MM.1S (cell line): ENCODE measurements at regions not wholly inside any gene's neighbourhood (a gene's known extent, or its start where the extent isn't known, plus 50 kb on each side); places are given as distances from the start of the nearest gene placed in this dataset.

Experiments used
- DNase-seq: peaks from one replicate; pipeline ENCODE4 v3.0.0-alpha.2; 2015
- H2AFZ ChIP-seq: fragments of 300-600 bp; sonication (generic); 2 replicates; pipeline ENCODE4 v1.6.0; 2016; ENCODE audit warnings: antibody characterized with exemption, low read length
- H3F3A ChIP-seq: fragments of 300-600 bp; sonication (generic); 2 replicates; pipeline ENCODE4 v1.6.1; 2016; ENCODE audit warnings: mild to moderate bottlenecking, antibody characterized with exemption, low read length, moderate library complexity, mixed read lengths; ENCODE audit not compliant: insufficient read depth
- H3K27ac ChIP-seq: fragments of 300-600 bp; sonication (generic); 2 replicates; pipeline ENCODE4 v1.5.1; 2016; ENCODE audit warnings: mild to moderate bottlenecking, low read length
- H3K27me3 ChIP-seq: fragments of 300-600 bp; sonication (generic); replicated peaks from 2 replicates; pipeline ENCODE4 v1.6.0; 2016; ENCODE audit warnings: low read length; ENCODE audit not compliant: insufficient read depth
- H3K36me3 ChIP-seq: fragments of 300-600 bp; sonication (generic); replicated peaks from 2 replicates; pipeline ENCODE4 v1.6.1; 2016; ENCODE audit warnings: mild to moderate bottlenecking, low read length, mixed read lengths; ENCODE audit not compliant: insufficient read depth
- H3K4me1 ChIP-seq: fragments of 300-600 bp; sonication (generic); 2 replicates; pipeline ENCODE4 v1.6.1; 2016; ENCODE audit warnings: low read length, mixed read lengths
- H3K4me2 ChIP-seq: fragments of 300-600 bp; sonication (generic); 2 replicates; pipeline ENCODE4 v1.6.0; 2016; ENCODE audit warnings: low read depth, low read length
- H3K4me3 ChIP-seq: fragments of 300-600 bp; sonication (generic); 2 replicates; pipeline ENCODE4 v1.5.1; 2016; ENCODE audit warnings: low read length, mixed read lengths
- H3K79me2 ChIP-seq: fragments of 300-600 bp; sonication (generic); 2 replicates; pipeline ENCODE4 v1.6.1; 2016; ENCODE audit warnings: mixed run types, low read length, mixed read lengths
- H3K9ac ChIP-seq: fragments of 300-600 bp; sonication (generic); 2 replicates; pipeline ENCODE4 v1.6.1; 2016; ENCODE audit warnings: low read length, mixed read lengths
- H3K9me2 ChIP-seq: fragments of 300-600 bp; sonication (generic); replicated peaks from 2 replicates; pipeline ENCODE4 v1.6.1; 2016; ENCODE audit warnings: mild to moderate bottlenecking, low read length, mixed read lengths; ENCODE audit not compliant: insufficient read depth
- H3K9me3 ChIP-seq: fragments of 300-600 bp; sonication (generic); replicated peaks from 2 replicates; pipeline ENCODE4 v1.6.1; 2016; ENCODE audit warnings: mild to moderate bottlenecking, low read length, mixed read lengths; ENCODE audit not compliant: insufficient read depth
- H4K20me1 ChIP-seq: fragments of 300-600 bp; sonication (generic); 2 replicates; pipeline ENCODE4 v1.6.1; 2016; ENCODE audit warnings: mild to moderate bottlenecking, low read length, moderate library complexity, mixed read lengths; ENCODE audit not compliant: insufficient read depth
- EZH2 ChIP-seq: fragments of 300-600 bp; sonication (generic); optimal IDR thresholded peaks from 2 replicates; pipeline ENCODE3; 2017; ENCODE audit warnings: low read depth, mild to moderate bottlenecking, antibody characterized with exemption, low read length, mixed read lengths
- EZH2phosphoT487 ChIP-seq: fragments of 300-600 bp; sonication (generic); IDR thresholded peaks from 2 replicates; pipeline ENCODE4 v1.6.1; 2018; ENCODE audit warnings: antibody characterized with exemption, low read length
- TF ChIP-seq, protein P1 (sequence below): fragments of 300-600 bp; sonication (generic); IDR thresholded peaks from 2 replicates; pipeline ENCODE4 v1.5.1; 2016; ENCODE audit warnings: antibody characterized with exemption, low read length, mixed read lengths

DNA sequence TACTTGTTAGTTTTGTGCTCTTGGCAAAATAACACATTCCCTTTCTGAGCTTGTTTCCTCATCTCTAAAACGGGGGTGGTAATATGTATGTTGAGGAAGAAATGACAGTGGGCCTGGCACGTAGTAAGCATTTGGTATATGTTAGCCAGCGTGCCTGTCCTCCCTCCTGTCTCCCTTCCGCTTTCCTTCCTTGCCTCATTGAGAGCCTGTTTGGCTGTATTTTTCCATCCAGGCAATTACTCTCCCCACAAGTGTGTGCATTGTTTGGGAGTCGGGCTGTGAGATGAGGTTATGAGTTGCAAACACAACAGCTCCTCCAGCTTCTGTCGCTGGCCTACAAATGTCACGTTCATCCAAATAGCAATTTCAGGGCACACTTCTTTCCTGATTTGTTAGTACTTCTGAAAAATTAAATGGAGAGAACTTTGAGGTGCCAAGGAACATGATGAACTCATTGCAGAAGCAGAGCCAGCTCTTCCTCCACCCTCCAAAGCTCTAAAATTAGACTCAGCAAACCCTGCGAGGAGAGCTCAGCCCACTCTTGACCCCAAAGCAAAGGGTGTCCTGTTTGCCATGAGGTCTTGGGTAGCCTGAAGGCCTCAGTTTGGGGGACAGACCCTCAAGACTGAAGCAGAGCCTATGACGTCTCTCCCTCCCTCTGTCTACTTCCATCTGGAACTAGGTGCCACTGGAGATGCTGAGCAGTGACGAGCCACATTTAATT, 50.7 kb upstream of the TOX2 start:
- Histone ChIP-seq H3K4me2 (no peak overlapping the region), H3K36me3 (no peaks in the 10 kb centered on the region), H3K27ac (no peak overlapping the region), H2AFZ (no peak overlapping the region), H3K27me3 (no peaks in the 10 kb centered on the region), H4K20me1 (no peaks in the 10 kb centered on the region), H3K4me3 (no peak overlapping the region), H3K9me3 (no peaks in the 10 kb centered on the region), H3K4me1 (peaks cover 8% of the 10 kb centered on the region), H3F3A (no peaks in the 10 kb centered on the region), H3K79me2 (no peaks in the 10 kb centered on the region), H3K9ac (no peak overlapping the region), H3K9me2 (no peaks in the 10 kb centered on the region)
- no peak for DNase-seq
- TF ChIP-seq, protein P1, sequence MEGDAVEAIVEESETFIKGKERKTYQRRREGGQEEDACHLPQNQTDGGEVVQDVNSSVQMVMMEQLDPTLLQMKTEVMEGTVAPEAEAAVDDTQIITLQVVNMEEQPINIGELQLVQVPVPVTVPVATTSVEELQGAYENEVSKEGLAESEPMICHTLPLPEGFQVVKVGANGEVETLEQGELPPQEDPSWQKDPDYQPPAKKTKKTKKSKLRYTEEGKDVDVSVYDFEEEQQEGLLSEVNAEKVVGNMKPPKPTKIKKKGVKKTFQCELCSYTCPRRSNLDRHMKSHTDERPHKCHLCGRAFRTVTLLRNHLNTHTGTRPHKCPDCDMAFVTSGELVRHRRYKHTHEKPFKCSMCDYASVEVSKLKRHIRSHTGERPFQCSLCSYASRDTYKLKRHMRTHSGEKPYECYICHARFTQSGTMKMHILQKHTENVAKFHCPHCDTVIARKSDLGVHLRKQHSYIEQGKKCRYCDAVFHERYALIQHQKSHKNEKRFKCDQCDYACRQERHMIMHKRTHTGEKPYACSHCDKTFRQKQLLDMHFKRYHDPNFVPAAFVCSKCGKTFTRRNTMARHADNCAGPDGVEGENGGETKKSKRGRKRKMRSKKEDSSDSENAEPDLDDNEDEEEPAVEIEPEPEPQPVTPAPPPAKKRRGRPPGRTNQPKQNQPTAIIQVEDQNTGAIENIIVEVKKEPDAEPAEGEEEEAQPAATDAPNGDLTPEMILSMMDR = no peak
- TF ChIP-seq EZH2 (no peak), EZH2phosphoT487 (no peak)

DNA sequence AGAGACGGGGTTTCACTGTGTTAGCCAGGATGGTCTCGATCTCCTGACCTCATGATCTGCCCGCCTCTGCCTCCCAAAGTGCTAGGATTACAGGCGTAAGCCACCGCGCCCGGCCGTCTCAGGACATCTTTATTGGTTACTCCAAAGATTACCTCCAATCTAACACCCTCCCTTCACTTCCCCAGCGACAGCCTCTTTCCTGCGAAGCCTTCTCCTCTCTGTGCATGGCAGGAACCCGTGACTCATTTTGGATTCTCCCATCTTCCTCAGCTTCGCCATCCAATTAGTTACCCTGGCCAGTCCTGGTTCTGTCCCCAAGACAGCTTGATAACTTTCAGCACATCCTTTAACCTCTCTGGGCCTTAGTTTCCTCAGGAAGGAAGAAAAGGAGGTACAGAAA, 51.3 kb upstream of the TOX2 start:
- Histone ChIP-seq H3K27me3 (no peaks in the 10 kb centered on the region), H3F3A (no peaks in the 10 kb centered on the region), H4K20me1 (no peaks in the 10 kb centered on the region), H3K4me2 (no peak overlapping the region), H3K4me1 (peaks cover 2% of the 10 kb centered on the region; the same call in 1 of the 2 replicates), H3K9me2 (no peaks in the 10 kb centered on the region), H3K9ac (no peak overlapping the region), H3K4me3 (no peak overlapping the region), H3K79me2 (no peaks in the 10 kb centered on the region), H3K27ac (no peak overlapping the region), H3K36me3 (no peaks in the 10 kb centered on the region), H2AFZ (no peak overlapping the region), H3K9me3 (no peaks in the 10 kb centered on the region)
- no peak for DNase-seq
- TF ChIP-seq EZH2 (no peak), EZH2phosphoT487 (no peak)
- TF ChIP-seq, protein P1 = no peak

DNA sequence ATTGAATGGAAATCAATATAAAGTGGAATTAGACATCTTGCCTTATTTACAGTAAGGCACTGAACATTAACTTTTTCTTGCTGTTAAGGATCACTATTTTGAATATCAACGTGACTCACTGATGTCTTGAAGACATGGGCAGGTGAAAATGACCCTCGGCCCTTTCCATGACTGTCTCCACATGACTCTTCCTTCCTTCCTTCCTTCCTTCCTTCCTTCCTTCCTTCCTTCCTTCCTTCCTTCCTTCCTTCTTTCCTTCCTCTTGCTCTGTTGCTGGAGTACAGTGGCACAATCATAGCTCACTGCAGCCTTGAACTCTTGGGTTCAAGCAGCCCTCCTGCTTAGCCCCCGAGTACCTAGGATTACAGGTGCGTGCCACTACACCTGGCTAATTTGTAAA, 52.2 kb upstream of the TOX2 start:
- H3K9me2 ChIP-seq = no peaks in the 10 kb centered on the region
- H3K27ac ChIP-seq = no peak overlapping the region
- no peak overlapping the region for H3K9ac ChIP-seq
- H3K36me3 ChIP-seq = no peaks in the 10 kb centered on the region
- no peak overlapping the region for H3K4me2 ChIP-seq
- no peak overlapping the region for H2AFZ ChIP-seq
- H3K9me3 ChIP-seq = no peaks in the 10 kb centered on the region
- no peaks in the 10 kb centered on the region for H3K4me1 ChIP-seq
- TF ChIP-seq EZH2 = no peak
- TF ChIP-seq, protein P1 = no peak
- TF ChIP-seq EZH2phosphoT487 = no peak
- H3F3A ChIP-seq = no peaks in the 10 kb centered on the region
- no peak overlapping the region for H3K4me3 ChIP-seq
- no peaks in the 10 kb centered on the region for H4K20me1 ChIP-seq
- H3K79me2 ChIP-seq = no peaks in the 10 kb centered on the region
- no peaks in the 10 kb centered on the region for H3K27me3 ChIP-seq
- DNase-seq = no peak
